ENCODE measurements at regions not wholly inside any gene's neighbourhood (a gene's known extent, or its start where the extent isn't known, plus 50 kb on each side); places are given as distances from the start of the nearest gene placed in this dataset.
"Not testable (repeated sequence)": the region's sequence is repeated elsewhere in the genome, so short reads cannot be mapped to it uniquely, and the experiment has no call there.

DNA sequence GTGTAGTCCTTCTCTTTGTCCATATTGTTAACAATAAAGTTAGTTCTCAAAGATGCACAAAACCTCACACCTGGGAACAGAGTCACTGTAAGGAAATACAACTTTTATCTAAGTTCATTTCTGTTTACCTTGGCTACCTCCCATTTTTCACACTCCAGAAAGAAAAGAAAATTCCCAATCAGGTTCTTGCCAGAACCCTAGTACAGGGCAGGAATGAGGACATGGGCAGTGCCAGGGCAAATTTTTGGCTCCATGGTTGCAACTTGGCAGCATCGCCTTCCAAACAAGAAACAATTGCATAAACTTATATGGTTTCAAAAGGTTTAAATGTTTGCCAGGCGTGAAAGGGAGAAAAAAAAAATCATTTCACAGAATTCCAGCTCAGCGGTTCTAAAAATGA lies 296.3 kb upstream of the PRKD1 start:
- Mint-ChIP-seq H3K4me3 (no peak overlapping the region), H3K36me3 (ENCODE audit: low read depth) (no peaks in the 10 kb centered on the region), H3K27me3 (no peaks in the 10 kb centered on the region), H3K27ac (no peak overlapping the region), H3K4me1 (no peaks in the 10 kb centered on the region)
- H3K9me3 ChIP-seq (ENCODE audit: control insufficient read depth, low read length, poor library complexity, severe bottlenecking), result no peaks in the 10 kb centered on the region
- ATAC-seq (no peak), DNase-seq (no peak)

DNA sequence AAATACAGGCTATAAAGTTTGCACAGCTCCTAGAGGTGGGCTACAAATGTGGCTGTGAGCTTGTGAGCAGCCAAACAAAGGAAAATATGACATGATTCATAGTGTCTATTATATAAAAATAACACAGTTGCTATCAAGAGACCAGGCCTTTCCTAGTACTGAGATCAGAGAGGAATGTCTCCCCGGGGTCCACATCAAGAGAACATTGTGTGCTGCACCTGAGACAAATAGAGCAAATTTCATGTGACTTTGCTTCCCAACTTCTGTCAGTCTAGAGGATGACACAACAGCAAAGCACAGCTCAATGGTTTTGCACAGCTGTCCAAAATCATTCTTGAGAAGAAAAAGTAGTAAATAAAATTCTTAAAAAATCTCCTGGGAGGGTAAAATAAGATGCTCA lies 297.5 kb upstream of the PRKD1 start:
- no peak for DNase-seq
- Mint-ChIP-seq H3K4me1 (no peaks in the 10 kb centered on the region), H3K36me3 (ENCODE audit: low read depth) (no peaks in the 10 kb centered on the region), H3K4me3 (no peak overlapping the region), H3K27ac (no peak overlapping the region), H3K27me3 (no peaks in the 10 kb centered on the region)
- ATAC-seq, result no peak
- no peaks in the 10 kb centered on the region for H3K9me3 ChIP-seq (ENCODE audit: control insufficient read depth, low read length, poor library complexity, severe bottlenecking)

DNA sequence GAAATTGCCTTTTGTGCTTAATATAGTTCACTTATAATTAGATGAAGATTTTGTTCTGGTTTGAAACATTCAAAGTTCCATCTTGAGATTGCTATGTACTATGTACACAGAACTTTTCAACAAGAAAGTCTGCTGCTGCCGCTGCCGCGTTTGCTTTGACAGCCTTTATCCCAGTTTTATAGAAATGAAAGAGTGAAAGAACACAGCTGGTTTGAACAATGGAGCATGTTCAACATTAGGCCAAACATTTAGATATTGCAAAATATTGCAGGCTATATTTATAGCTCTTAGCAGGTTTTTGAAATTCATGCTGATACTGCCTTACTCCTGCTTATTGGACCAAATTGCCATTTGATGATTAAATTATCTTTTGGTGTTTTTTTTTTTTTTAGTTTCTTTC lies 299.8 kb upstream of the PRKD1 start:
- DNase-seq (no peak), ATAC-seq (no peak)
- Mint-ChIP-seq H3K27me3 (no peaks in the 10 kb centered on the region), H3K27ac (no peak overlapping the region), H3K4me1 (no peaks in the 10 kb centered on the region), H3K4me3 (no peak overlapping the region), H3K36me3 (ENCODE audit: low read depth) (no peaks in the 10 kb centered on the region)
- no peaks in the 10 kb centered on the region for H3K9me3 ChIP-seq (ENCODE audit: control insufficient read depth, low read length, poor library complexity, severe bottlenecking)

DNA sequence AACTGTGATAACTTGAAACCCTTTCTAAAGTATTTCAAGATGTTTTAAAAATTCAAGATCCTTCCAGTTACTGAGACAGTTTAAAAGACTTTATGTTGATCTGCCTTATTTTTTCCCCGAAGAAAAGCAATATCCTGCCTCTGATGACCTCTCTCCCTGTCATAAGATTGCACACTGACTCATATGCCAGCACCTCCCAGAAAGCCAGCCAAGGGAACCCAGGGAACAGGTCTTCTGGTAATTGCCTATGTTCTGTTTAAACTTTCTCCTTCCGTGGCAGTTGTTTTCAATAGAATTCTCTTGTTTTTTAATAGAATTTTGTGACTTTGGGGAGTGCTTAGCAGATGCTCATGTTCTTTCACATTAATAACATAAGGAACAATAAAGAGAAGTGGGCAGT lies 300.2 kb upstream of the PRKD1 start:
- Mint-ChIP-seq H3K4me1 (no peaks in the 10 kb centered on the region), H3K36me3 (ENCODE audit: low read depth) (no peaks in the 10 kb centered on the region), H3K4me3 (no peak overlapping the region), H3K27ac (no peak overlapping the region), H3K27me3 (no peaks in the 10 kb centered on the region)
- DNase-seq, result no peak
- H3K9me3 ChIP-seq (ENCODE audit: control insufficient read depth, low read length, poor library complexity, severe bottlenecking), result no peaks in the 10 kb centered on the region
- ATAC-seq, result no peak

DNA sequence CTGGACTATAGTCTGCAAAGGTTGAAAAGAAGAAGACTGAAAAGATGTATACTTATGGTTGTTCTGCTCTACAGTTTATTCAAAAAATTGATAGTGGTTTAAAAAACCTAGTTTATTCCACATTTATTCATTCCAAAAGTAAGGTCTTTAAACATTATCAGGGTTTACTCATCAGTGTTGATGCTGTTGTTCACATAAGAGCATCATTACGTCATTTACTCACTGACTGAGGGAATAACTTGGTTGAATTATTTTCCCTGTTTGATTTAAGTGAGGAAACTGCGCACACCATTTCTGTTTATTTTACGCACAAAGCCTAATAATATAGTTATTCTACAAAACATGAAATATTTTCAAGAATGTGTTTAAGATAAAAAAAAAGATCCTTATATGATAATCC lies 303.1 kb upstream of the PRKD1 start:
- H3K9me3 ChIP-seq (ENCODE audit: control insufficient read depth, low read length, poor library complexity, severe bottlenecking), result no peaks in the 10 kb centered on the region
- no peaks in the 10 kb centered on the region for H3K27me3 Mint-ChIP-seq
- H3K4me1 Mint-ChIP-seq, result no peaks in the 10 kb centered on the region
- no peaks in the 10 kb centered on the region for H3K36me3 Mint-ChIP-seq (ENCODE audit: low read depth)
- ATAC-seq (no peak), DNase-seq (no peak)
- no peak overlapping the region for H3K27ac Mint-ChIP-seq
- H3K4me3 Mint-ChIP-seq, result no peak overlapping the region

DNA sequence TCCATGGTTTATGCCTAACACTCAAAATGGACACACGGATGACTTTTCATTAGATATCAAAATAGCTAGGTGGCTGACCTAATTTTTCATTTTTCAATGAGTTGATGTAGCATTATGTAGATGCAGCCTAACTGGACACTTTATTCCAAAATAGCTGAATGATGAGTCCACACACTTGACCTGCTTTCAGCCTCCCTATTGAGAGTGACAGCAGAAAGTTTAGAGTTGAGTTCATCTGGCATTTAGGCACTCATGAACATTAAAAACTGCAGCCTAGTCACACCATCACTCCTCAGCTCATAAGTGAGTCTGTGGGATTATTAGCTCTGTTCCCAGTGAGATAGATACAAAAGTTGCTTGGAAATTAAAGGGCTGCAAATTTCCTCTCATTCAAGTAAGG lies 307.3 kb upstream of the PRKD1 start:
- ATAC-seq (no peak), DNase-seq (no peak)
- H3K4me3 Mint-ChIP-seq, result no peak overlapping the region
- no peaks in the 10 kb centered on the region for H3K36me3 Mint-ChIP-seq (ENCODE audit: low read depth)
- H3K9me3 ChIP-seq (ENCODE audit: control insufficient read depth, low read length, poor library complexity, severe bottlenecking), result no peaks in the 10 kb centered on the region
- H3K27me3 Mint-ChIP-seq, result no peaks in the 10 kb centered on the region
- H3K4me1 Mint-ChIP-seq, result no peaks in the 10 kb centered on the region
- no peak overlapping the region for H3K27ac Mint-ChIP-seq

DNA sequence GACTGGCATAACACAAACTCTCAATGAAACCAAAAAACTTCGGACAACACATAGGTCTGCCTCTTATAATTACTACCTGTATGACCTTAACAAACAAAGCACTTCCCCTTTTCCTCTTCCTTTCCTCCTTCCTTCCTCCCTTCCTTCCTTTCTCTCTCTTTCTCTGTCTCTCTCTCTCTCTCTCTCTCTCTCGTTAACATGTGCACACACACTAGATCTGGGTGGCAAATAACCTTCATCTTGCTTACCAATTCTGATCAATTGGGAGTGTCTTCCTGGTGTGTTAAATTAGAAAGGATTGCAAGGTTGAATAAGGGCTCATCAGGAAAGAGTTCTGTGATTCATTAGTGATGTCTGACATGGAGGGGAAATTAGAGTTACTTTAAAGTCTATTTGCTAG lies 307.8 kb upstream of the PRKD1 start:
- no peak overlapping the region for H3K27ac Mint-ChIP-seq
- H3K27me3 Mint-ChIP-seq, result no peaks in the 10 kb centered on the region
- no peak for ATAC-seq
- H3K9me3 ChIP-seq (ENCODE audit: control insufficient read depth, low read length, poor library complexity, severe bottlenecking), result no peaks in the 10 kb centered on the region
- DNase-seq, result no peak
- no peak overlapping the region for H3K4me3 Mint-ChIP-seq
- no peaks in the 10 kb centered on the region for H3K4me1 Mint-ChIP-seq
- H3K36me3 Mint-ChIP-seq (ENCODE audit: low read depth), result no peaks in the 10 kb centered on the region

DNA sequence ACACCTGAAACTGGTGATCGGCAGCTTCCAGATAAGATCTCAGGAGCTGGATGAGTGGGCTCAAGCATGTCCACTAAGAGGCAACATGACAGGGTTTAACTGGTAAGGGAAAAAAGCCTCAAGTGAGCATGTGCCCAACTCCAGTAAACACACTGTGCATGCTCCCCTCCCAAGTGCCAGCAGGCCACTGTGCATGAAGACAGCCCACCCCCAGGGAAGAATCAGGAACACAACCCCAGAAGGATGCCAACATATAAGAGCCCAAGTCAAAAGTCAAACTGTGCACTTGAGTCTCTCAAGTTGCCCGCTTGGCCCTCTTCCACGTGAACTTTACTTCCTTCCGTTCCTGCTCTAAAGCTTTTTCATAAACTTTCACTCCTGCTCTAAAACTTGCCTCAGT lies 311.3 kb upstream of the PRKD1 start:
- no peaks in the 10 kb centered on the region for H3K9me3 ChIP-seq (ENCODE audit: control insufficient read depth, low read length, poor library complexity, severe bottlenecking)
- ATAC-seq, result no peak
- no peak for DNase-seq

DNA sequence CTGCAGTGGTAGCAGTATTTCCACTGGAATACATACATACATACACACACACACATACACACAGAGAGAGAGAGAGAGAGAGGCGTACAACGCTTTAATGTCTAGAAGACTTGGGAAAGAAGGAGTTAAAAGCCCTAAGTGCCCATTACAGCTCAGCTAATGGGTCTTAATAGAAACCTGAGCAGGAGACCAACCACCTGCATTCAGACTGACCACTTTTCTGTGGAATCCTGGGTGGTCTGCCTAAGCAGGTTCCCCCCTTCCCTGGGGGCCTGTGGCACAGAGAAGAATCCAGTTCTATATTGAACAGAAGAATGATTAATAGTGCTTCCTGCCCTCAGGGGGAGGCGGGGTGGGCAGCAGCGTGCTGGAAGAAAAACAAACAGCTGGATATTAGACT lies 312.4 kb upstream of the PRKD1 start:
- Mint-ChIP-seq H3K27ac (no peak overlapping the region), H3K4me1 (no peaks in the 10 kb centered on the region), H3K4me3 (no peak overlapping the region), H3K36me3 (ENCODE audit: low read depth) (no peaks in the 10 kb centered on the region), H3K27me3 (no peaks in the 10 kb centered on the region)
- DNase-seq (no peak), ATAC-seq (no peak)
- no peaks in the 10 kb centered on the region for H3K9me3 ChIP-seq (ENCODE audit: control insufficient read depth, low read length, poor library complexity, severe bottlenecking)

More for the DNA sequence above, 311.3 kb upstream of the PRKD1 start:
- H3K36me3 Mint-ChIP-seq (ENCODE audit: low read depth), result no peaks in the 10 kb centered on the region
- no peaks in the 10 kb centered on the region for H3K27me3 Mint-ChIP-seq
- no peak overlapping the region for H3K27ac Mint-ChIP-seq
- H3K4me3 Mint-ChIP-seq, result no peak overlapping the region
- no peaks in the 10 kb centered on the region for H3K4me1 Mint-ChIP-seq

DNA sequence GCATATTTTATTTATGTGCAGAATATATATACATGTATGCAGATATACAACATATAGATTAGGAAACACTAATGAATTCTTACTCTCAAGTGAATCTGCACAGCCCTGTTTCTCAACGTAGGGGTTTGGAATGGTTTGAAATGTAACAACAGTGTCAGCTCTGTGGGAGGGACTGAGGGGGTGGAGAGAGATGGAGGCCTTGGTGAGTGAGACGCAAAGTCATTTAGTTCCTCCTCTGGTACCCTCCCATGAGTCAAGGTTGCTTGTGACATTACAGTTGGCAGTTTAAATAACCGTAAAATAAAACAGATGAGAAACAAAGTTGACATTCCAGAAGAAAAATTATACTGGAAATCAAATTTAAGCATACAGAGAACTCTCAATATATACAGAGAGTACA lies 313.0 kb upstream of the PRKD1 start:
- no peaks in the 10 kb centered on the region for H3K9me3 ChIP-seq (ENCODE audit: control insufficient read depth, low read length, poor library complexity, severe bottlenecking)
- ATAC-seq (no peak), DNase-seq (no peak)
- H3K4me1 Mint-ChIP-seq, result no peaks in the 10 kb centered on the region
- H3K4me3 Mint-ChIP-seq, result no peak overlapping the region
- no peaks in the 10 kb centered on the region for H3K36me3 Mint-ChIP-seq (ENCODE audit: low read depth)
- no peak overlapping the region for H3K27ac Mint-ChIP-seq
- H3K27me3 Mint-ChIP-seq, result no peaks in the 10 kb centered on the region

DNA sequence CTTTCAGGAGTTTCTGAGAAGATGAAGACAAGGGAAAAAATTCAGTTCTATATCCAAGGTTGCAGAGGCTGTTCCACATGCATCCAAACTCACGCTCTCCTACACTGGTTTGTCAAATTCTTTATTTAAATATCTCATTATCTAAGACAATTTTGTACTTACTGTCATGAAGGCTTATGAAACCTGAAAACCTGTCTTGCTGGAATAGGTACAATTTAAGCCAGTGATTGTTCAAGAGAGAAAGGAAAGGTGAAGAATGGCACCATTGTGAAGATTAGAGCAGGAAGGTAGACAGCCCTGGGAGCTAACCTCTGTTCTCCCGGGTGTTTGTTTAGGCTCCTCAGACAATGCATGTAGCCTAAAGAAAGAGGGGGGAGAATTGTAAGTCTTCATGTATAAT lies 315.1 kb upstream of the PRKD1 start:
- no peaks in the 10 kb centered on the region for H3K9me3 ChIP-seq (ENCODE audit: control insufficient read depth, low read length, poor library complexity, severe bottlenecking)
- Mint-ChIP-seq H3K4me1 (no peaks in the 10 kb centered on the region), H3K27me3 (no peaks in the 10 kb centered on the region), H3K27ac (no peak overlapping the region), H3K4me3 (no peak overlapping the region), H3K36me3 (ENCODE audit: low read depth) (no peaks in the 10 kb centered on the region)
- ATAC-seq (no peak), DNase-seq (no peak)

DNA sequence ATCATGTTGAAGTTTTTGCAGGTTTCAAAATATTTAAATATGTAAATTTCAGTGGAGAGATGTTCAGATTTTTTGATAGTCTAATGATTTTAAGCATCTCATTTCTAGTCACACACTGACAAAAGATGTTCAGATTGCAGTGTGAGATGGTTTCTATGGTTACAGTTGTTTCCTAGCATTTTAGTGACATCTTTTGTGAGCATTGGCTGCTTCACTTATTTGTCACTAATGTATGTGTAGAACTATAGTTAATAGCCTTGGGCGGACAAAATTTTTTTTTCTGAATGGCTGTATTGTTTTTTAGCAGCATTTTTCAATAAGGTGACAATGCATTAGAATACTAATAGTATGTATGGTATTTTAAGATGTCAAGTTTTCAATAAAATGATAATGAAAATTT lies 315.6 kb upstream of the PRKD1 start:
- ATAC-seq (no peak), DNase-seq (no peak)
- H3K36me3 Mint-ChIP-seq (ENCODE audit: low read depth), result no peaks in the 10 kb centered on the region
- no peak overlapping the region for H3K4me3 Mint-ChIP-seq
- H3K27ac Mint-ChIP-seq, result no peak overlapping the region
- H3K9me3 ChIP-seq (ENCODE audit: control insufficient read depth, low read length, poor library complexity, severe bottlenecking), result no peaks in the 10 kb centered on the region
- no peaks in the 10 kb centered on the region for H3K4me1 Mint-ChIP-seq
- no peaks in the 10 kb centered on the region for H3K27me3 Mint-ChIP-seq

DNA sequence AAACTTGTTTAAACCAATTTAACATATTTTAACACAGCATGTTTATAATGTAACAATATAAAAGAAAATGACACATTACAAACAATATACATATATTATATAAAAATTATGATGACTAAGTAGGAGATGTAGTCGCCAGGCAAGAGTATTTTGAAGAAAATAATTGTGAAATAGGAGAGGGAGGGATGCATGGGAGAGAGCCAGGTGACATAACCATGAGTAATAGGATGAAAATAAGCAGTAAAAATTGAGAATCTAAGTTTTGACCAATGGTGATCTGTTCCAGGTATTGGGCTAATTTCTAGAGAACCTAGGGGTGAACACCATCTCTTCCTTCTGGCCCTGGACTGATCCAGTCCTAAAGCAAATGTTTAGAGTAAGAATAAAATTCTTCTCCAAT lies 315.2 kb upstream of the G2E3 start:
- H3K9me3 ChIP-seq (ENCODE audit: control insufficient read depth, low read length, poor library complexity, severe bottlenecking), result no peaks in the 10 kb centered on the region
- no peak for ATAC-seq
- Mint-ChIP-seq H3K27ac (no peak overlapping the region), H3K27me3 (no peaks in the 10 kb centered on the region), H3K4me3 (no peak overlapping the region), H3K4me1 (no peaks in the 10 kb centered on the region), H3K36me3 (ENCODE audit: low read depth) (no peaks in the 10 kb centered on the region)
- no peak for DNase-seq

DNA sequence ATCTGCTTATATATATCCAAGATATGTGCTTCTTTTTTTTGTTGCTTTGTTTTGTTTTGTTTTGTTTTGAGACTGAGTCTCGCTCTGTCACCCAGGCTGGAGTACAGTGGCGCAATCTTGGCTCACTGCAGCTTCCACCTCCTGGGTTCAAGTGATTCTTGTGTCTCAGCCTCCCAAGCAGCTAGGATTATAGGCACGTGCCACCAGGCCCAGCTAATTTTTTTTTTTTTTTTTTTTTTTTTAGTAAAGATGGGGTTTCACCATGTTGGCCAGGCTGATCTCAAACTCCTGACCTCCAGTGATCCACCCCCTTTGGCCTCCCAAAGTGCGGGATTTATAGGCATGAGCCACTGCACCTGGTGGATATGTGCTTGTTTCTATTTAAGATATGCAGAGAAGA lies 314.6 kb upstream of the G2E3 start:
- H3K9me3 ChIP-seq (ENCODE audit: control insufficient read depth, low read length, poor library complexity, severe bottlenecking); DNase-seq; H3K27me3 Mint-ChIP-seq; H3K4me3 Mint-ChIP-seq; H3K36me3 Mint-ChIP-seq (ENCODE audit: low read depth); H3K4me1 Mint-ChIP-seq; H3K27ac Mint-ChIP-seq; ATAC-seq: not testable (repeated sequence)

DNA sequence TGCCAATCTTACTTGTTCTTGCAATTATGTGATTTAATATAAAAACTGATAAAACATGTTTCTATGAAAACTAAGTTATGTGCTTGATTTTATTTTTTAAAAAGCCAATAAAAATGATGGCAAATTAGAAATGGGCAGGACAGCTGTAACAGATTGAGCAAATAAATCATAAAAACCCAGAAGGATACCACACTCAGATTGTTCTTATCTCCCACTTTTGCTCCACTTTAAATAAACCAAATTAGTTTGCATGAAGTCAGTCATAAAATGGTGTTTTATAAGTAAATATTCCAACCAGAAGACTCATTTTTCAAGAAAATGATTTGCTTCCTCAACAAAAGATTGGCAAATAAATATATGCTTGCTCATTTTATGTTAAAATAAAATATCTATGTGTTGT lies 307.9 kb upstream of the G2E3 start:
- Mint-ChIP-seq H3K4me1 (no peaks in the 10 kb centered on the region), H3K4me3 (no peak overlapping the region), H3K27me3 (no peaks in the 10 kb centered on the region), H3K36me3 (ENCODE audit: low read depth) (no peaks in the 10 kb centered on the region), H3K27ac (no peak overlapping the region)
- no peak for DNase-seq
- H3K9me3 ChIP-seq (ENCODE audit: control insufficient read depth, low read length, poor library complexity, severe bottlenecking), result no peaks in the 10 kb centered on the region
- ATAC-seq, result no peak
